WTC11 (cell line): ENCODE measurements at regions not wholly inside any gene's neighbourhood (a gene's known extent, or its start where the extent isn't known, plus 50 kb on each side); places are given as distances from the start of the nearest gene placed in this dataset.

Experiments used
- ATAC-seq: fragments of 200-7000 bp; cut with Tn5 transposase; 2 replicates; pipeline ENCODE4 v1.10.0; 2021; ENCODE audit warnings: mild to moderate bottlenecking, moderate library complexity
- CTCF ChIA-PET: fragments of 300-600 bp; sonication (Branson Sonifier 250); formaldehyde crosslinking; loops from one replicate; lab custom pipeline; 2021; ENCODE audit warnings: antibody characterized with exemption; lab: Charles Lee
- POLR2A ChIA-PET: fragments of 350-600 bp; sonication (Branson Sonifier 250); formaldehyde crosslinking; loops from one replicate; lab custom pipeline; 2021; ENCODE audit warnings: antibody characterized with exemption; lab: Charles Lee
- DNase-seq: peaks from one replicate; pipeline ENCODE4 v3.0.0; 2021; ENCODE audit warnings: low spot score
- H3K27ac Mint-ChIP-seq: 2 replicates; pipeline ENCODE4 v1.8.0; 2021; ENCODE audit warnings: mixed read lengths
- H3K27me3 Mint-ChIP-seq: 2 replicates; pipeline ENCODE4 v1.8.0; 2021; ENCODE audit warnings: low read depth, mild to moderate bottlenecking, moderate library complexity, mixed read lengths
- H3K36me3 Mint-ChIP-seq: 2 replicates; pipeline ENCODE4 v1.8.0; 2021; ENCODE audit warnings: mixed read lengths
- H3K4me1 Mint-ChIP-seq: 2 replicates; pipeline ENCODE4 v1.8.0; 2022; ENCODE audit warnings: mixed read lengths
- H3K4me3 Mint-ChIP-seq: 2 replicates; pipeline ENCODE4 v1.8.0; 2021; ENCODE audit warnings: mild to moderate bottlenecking, moderate library complexity, mixed read lengths
- H3K9me3 Mint-ChIP-seq: 2 replicates; pipeline ENCODE4 v1.8.0; 2021; ENCODE audit warnings: mixed read lengths
- ATF6 ChIP-seq: sonication (generic); formaldehyde crosslinking; IDR thresholded peaks from 2 replicates; pipeline ENCODE4 v1.8.1; 2023; ENCODE audit warnings: mild to moderate bottlenecking, missing genetic modification reagents
- CTCF ChIP-seq: fragments of 200-600 bp; IDR thresholded peaks from 2 replicates; pipeline ENCODE4 v1.8.0; 2022; ENCODE audit warnings: antibody characterized with exemption
- EMX1 ChIP-seq: fragments of 250-450 bp; sonication (Bioruptor Pico); IDR thresholded peaks from 2 replicates; pipeline ENCODE4 v1.8.0; 2021; ENCODE audit warnings: mild to moderate bottlenecking
- FOXP1 ChIP-seq: sonication (generic); formaldehyde crosslinking; IDR thresholded peaks from 2 replicates; pipeline ENCODE4 v1.8.0; 2022; ENCODE audit warnings: missing genetic modification reagents, mild to moderate bottlenecking, moderate library complexity, borderline replicate concordance
- GTF2I ChIP-seq: fragments of 250-450 bp; sonication (Bioruptor Pico); conservative IDR thresholded peaks from 2 replicates; pipeline ENCODE4 v1.4.0; 2021; ENCODE audit warnings: mild to moderate bottlenecking
- IRF1 ChIP-seq: sonication (generic); formaldehyde crosslinking; IDR thresholded peaks from 2 replicates; pipeline ENCODE4 v1.8.0; 2023; ENCODE audit warnings: missing genetic modification reagents
- JUN ChIP-seq: sonication (generic); formaldehyde crosslinking; IDR thresholded peaks from 2 replicates; pipeline ENCODE4 v1.8.0; 2023; ENCODE audit warnings: mild to moderate bottlenecking, missing genetic modification reagents
- NFE2L1 ChIP-seq: sonication (generic); formaldehyde crosslinking; IDR thresholded peaks from 2 replicates; pipeline ENCODE4 v1.8.1; 2023; ENCODE audit warnings: missing genetic modification reagents
- OVOL2 ChIP-seq: fragments of 250-450 bp; sonication (Bioruptor Pico); IDR thresholded peaks from 2 replicates; pipeline ENCODE4 v1.9.0; 2021; ENCODE audit warnings: mild to moderate bottlenecking, borderline replicate concordance
- PREB ChIP-seq: sonication (generic); formaldehyde crosslinking; IDR thresholded peaks from 2 replicates; pipeline ENCODE4 v1.8.1; 2022; ENCODE audit warnings: mild to moderate bottlenecking, missing genetic modification reagents, moderate library complexity, borderline replicate concordance
- SMAD3 ChIP-seq: sonication (generic); formaldehyde crosslinking; IDR thresholded peaks from 2 replicates; pipeline ENCODE4 v1.8.0; 2022; ENCODE audit warnings: missing genetic modification reagents, mild to moderate bottlenecking, borderline replicate concordance
- SMAD4 ChIP-seq: sonication (generic); formaldehyde crosslinking; IDR thresholded peaks from 2 replicates; pipeline ENCODE4 v1.8.0; 2022; ENCODE audit warnings: mild to moderate bottlenecking, missing genetic modification reagents
- TEAD1 ChIP-seq: sonication (generic); formaldehyde crosslinking; IDR thresholded peaks from 2 replicates; pipeline ENCODE4 v1.8.0; 2022; ENCODE audit warnings: mild to moderate bottlenecking, missing genetic modification reagents
- ZNF121 ChIP-seq: sonication (generic); formaldehyde crosslinking; IDR thresholded peaks from 2 replicates; pipeline ENCODE4 v1.8.0; 2023; ENCODE audit warnings: missing genetic modification reagents
- ZNF281 ChIP-seq: sonication (generic); formaldehyde crosslinking; IDR thresholded peaks from 2 replicates; pipeline ENCODE4 v1.8.0; 2023; ENCODE audit warnings: mild to moderate bottlenecking, missing genetic modification reagents
- ZNF423 ChIP-seq: fragments of 250-450 bp; sonication (Bioruptor Pico); IDR thresholded peaks from 2 replicates; pipeline ENCODE4 v2.1.2; 2022; ENCODE audit warnings: mild to moderate bottlenecking, moderate library complexity

- DNase-seq: no peak
These were observed 174.4 kb upstream of the TMPO start for GRCh38 chr12:98341026-98341425.

More at GRCh38 chr12:98341026-98341425, 174.4 kb upstream of the TMPO start:
- Mint-ChIP-seq H3K4me3 (no peak overlapping the region), H3K9me3 (peaks cover 10% of the 10 kb centered on the region), H3K27ac (no peak overlapping the region), H3K36me3 (0 out of 2 replicates have a peak, but pooled peaks cover 3% of the 10 kb centered on the region), H3K27me3 (no peaks in the 10 kb centered on the region), H3K4me1 (peaks cover 43% of the 10 kb centered on the region)
- CTCF ChIA-PET: no interaction called here
- no peak for ATAC-seq
- TF ChIP-seq SMAD4 (CRISPR knock-in tag): no peak
- TF ChIP-seq OVOL2 (CRISPR knock-in tag): no peak
- TF ChIP-seq JUN (CRISPR knock-in tag): no peak
- no peak for TF ChIP-seq GTF2I
- no peak for TF ChIP-seq IRF1 (CRISPR knock-in tag)
- TF ChIP-seq ZNF121 (CRISPR knock-in tag): no peak
- TF ChIP-seq EMX1 (CRISPR knock-in tag): no peak
- TF ChIP-seq PREB (CRISPR knock-in tag): no peak
- no peak for TF ChIP-seq NFE2L1 (CRISPR knock-in tag)
- no peak for TF ChIP-seq ZNF423 (CRISPR knock-in tag)
- TF ChIP-seq ATF6: no peak
- no peak for TF ChIP-seq ZNF281 (CRISPR knock-in tag)
- no peak for TF ChIP-seq TEAD1
- no peak for TF ChIP-seq FOXP1 (CRISPR knock-in tag)
- no peak for TF ChIP-seq SMAD3 (CRISPR knock-in tag)
- TF ChIP-seq CTCF: no peak
- POLR2A ChIA-PET: no interaction called here
